MM.1S (cell line): ENCODE measurements at regions not wholly inside any gene's neighbourhood (a gene's known extent, or its start where the extent isn't known, plus 50 kb on each side); places are given as distances from the start of the nearest gene placed in this dataset.

ENCODE experiments used
- CTCF ChIP-seq: fragments of 300-600 bp; sonication (generic); IDR thresholded peaks from 2 replicates; pipeline ENCODE4 v1.5.1; 2016; ENCODE audit warnings: antibody characterized with exemption, low read length, mixed read lengths
- EZH2 ChIP-seq: fragments of 300-600 bp; sonication (generic); optimal IDR thresholded peaks from 2 replicates; pipeline ENCODE3; 2017; ENCODE audit warnings: low read depth, mild to moderate bottlenecking, antibody characterized with exemption, low read length, mixed read lengths
- EZH2phosphoT487 ChIP-seq: fragments of 300-600 bp; sonication (generic); IDR thresholded peaks from 2 replicates; pipeline ENCODE4 v1.6.1; 2018; ENCODE audit warnings: antibody characterized with exemption, low read length

GRCh38 chr7:53428045-53428444 is 392.6 kb downstream of the POM121L12 start:
- no peak for TF ChIP-seq CTCF
- no peak for TF ChIP-seq EZH2
- no peak for TF ChIP-seq EZH2phosphoT487
